H9 (cell line): ENCODE measurements at regions not wholly inside any gene's neighbourhood (a gene's known extent, or its start where the extent isn't known, plus 50 kb on each side); places are given as distances from the start of the nearest gene placed in this dataset.

Experiments
- DNase-seq: peaks from one replicate; pipeline ENCODE4 v3.0.0-alpha.2; 2017
- H2AFZ ChIP-seq: one replicate; pipeline ENCODE4 v1.6.1; 2013; ENCODE audit warnings: mild to moderate bottlenecking, low read length, control low read depth, moderate library complexity
- H2AK5ac ChIP-seq: 2 replicates; pipeline ENCODE4 v1.6.1; 2013; ENCODE audit warnings: low read length, control low read depth, mixed read lengths; ENCODE audit not compliant: insufficient read length
- H2BK120ac ChIP-seq: one replicate; pipeline ENCODE4 v1.6.1; 2013; ENCODE audit warnings: low read depth, mild to moderate bottlenecking, low read length, control low read depth, inconsistent platforms; ENCODE audit not compliant: poor library complexity, severe bottlenecking
- H2BK12ac ChIP-seq: 2 replicates; pipeline ENCODE4 v1.6.1; 2013; ENCODE audit warnings: low read length, control low read depth, mixed read lengths, low read depth; ENCODE audit not compliant: insufficient read length
- H2BK15ac ChIP-seq: 2 replicates; pipeline ENCODE4 v1.6.1; 2013; ENCODE audit warnings: low read depth, low read length, control low read depth
- H2BK20ac ChIP-seq: one replicate; pipeline ENCODE4 v1.6.1; 2013; ENCODE audit warnings: low read depth, mild to moderate bottlenecking, low read length, control low read depth, inconsistent platforms; ENCODE audit not compliant: poor library complexity, severe bottlenecking
- H2BK5ac ChIP-seq: 2 replicates; pipeline ENCODE4 v1.6.1; 2013; ENCODE audit warnings: low read length, control low read depth, mixed read lengths; ENCODE audit not compliant: insufficient read length
- H3K14ac ChIP-seq: 2 replicates; pipeline ENCODE4 v1.6.1; 2013; ENCODE audit warnings: low read length, control low read depth; ENCODE audit not compliant: insufficient read depth
- H3K18ac ChIP-seq: 2 replicates; pipeline ENCODE4 v1.6.1; 2013; ENCODE audit warnings: low read depth, mild to moderate bottlenecking, mixed read lengths, low read length, control low read depth; ENCODE audit not compliant: insufficient read length
- H3K23ac ChIP-seq: 2 replicates; pipeline ENCODE4 v1.6.1; 2013; ENCODE audit warnings: low read length, control low read depth, mixed read lengths, low read depth; ENCODE audit not compliant: insufficient read length
- H3K23me2 ChIP-seq: 2 replicates; pipeline ENCODE4 v1.6.1; 2013; ENCODE audit warnings: low read depth, mild to moderate bottlenecking, mixed read lengths, low read length, control low read depth; ENCODE audit not compliant: insufficient read length, poor library complexity, severe bottlenecking
- H3K27ac ChIP-seq: 2 replicates; pipeline ENCODE4 v1.5.1; 2013; ENCODE audit warnings: low read length, control low read depth, mixed read lengths, low read depth; ENCODE audit not compliant: insufficient read length
- H3K27me3 ChIP-seq: 2 replicates; pipeline ENCODE4 v1.6.1; 2013; ENCODE audit warnings: low read length, control low read depth, inconsistent platforms; ENCODE audit not compliant: insufficient read depth
- H3K4ac ChIP-seq: 2 replicates; pipeline ENCODE4 v1.6.1; 2013; ENCODE audit warnings: low read depth, mild to moderate bottlenecking, control low read depth, inconsistent platforms, low read length, moderate library complexity
- H3K4me1 ChIP-seq: 2 replicates; pipeline ENCODE4 v1.6.1; 2013; ENCODE audit warnings: low read length, control low read depth, inconsistent platforms; ENCODE audit not compliant: insufficient read depth
- H3K4me2 ChIP-seq: 2 replicates; pipeline ENCODE4 v1.6.1; 2013; ENCODE audit warnings: low read length, control low read depth, mixed read lengths; ENCODE audit not compliant: insufficient read length, insufficient read depth
- H3K56ac ChIP-seq: 2 replicates; pipeline ENCODE4 v1.6.1; 2013; ENCODE audit warnings: low read depth, mild to moderate bottlenecking, mixed read lengths, low read length, control low read depth; ENCODE audit not compliant: insufficient read length
- H3K79me1 ChIP-seq: 2 replicates; pipeline ENCODE4 v1.6.1; 2013; ENCODE audit warnings: low read depth, mild to moderate bottlenecking, moderate library complexity, low read length, control low read depth, inconsistent platforms; ENCODE audit not compliant: insufficient read depth, poor library complexity, severe bottlenecking
- H3K79me2 ChIP-seq: 2 replicates; pipeline ENCODE4 v1.6.1; 2013; ENCODE audit warnings: low read length, control low read depth, inconsistent platforms; ENCODE audit not compliant: insufficient read depth
- H3K9ac ChIP-seq: 2 replicates; pipeline ENCODE4 v1.6.1; 2013; ENCODE audit warnings: low read length, control low read depth, mixed read lengths; ENCODE audit not compliant: insufficient read length; ENCODE audit errors: extremely low read depth
- H3K9me3 ChIP-seq: one replicate; pipeline ENCODE4 v1.6.1; 2013; ENCODE audit warnings: low read depth, low read length, inconsistent platforms; ENCODE audit not compliant: control insufficient read depth
- H3T11ph ChIP-seq: one replicate; pipeline ENCODE4 v1.6.1; 2013; ENCODE audit warnings: mild to moderate bottlenecking, low read length, control low read depth, inconsistent platforms
- H4K20me1 ChIP-seq: one replicate; pipeline ENCODE4 v1.6.1; 2013; ENCODE audit not compliant: control insufficient read depth, insufficient read length, insufficient read depth
- H4K5ac ChIP-seq: 2 replicates; pipeline ENCODE4 v1.6.1; 2013; ENCODE audit warnings: low read depth, mild to moderate bottlenecking, mixed read lengths, low read length, control low read depth; ENCODE audit not compliant: insufficient read length
- H4K8ac ChIP-seq: replicated peaks from 2 replicates; pipeline ENCODE4 v1.6.1; 2013; ENCODE audit warnings: low read length, control low read depth, mixed read lengths, low read depth; ENCODE audit not compliant: insufficient read length
- H4K91ac ChIP-seq: 2 replicates; pipeline ENCODE4 v1.6.1; 2013; ENCODE audit warnings: low read depth, mild to moderate bottlenecking, moderate library complexity, mixed read lengths, low read length, control low read depth; ENCODE audit not compliant: insufficient read length
- H3K27ac Mint-ChIP-seq, 3 experiments: 2 replicates in 2 of 3; 3 replicates in 1 of 3; pipeline ENCODE4 v1.8.0; 2020 to 2021; ENCODE audit warnings: mixed read lengths in 3 of 3, mild to moderate bottlenecking in 1 of 3, moderate library complexity in 1 of 3
- H3K27me3 Mint-ChIP-seq: 2 replicates; pipeline ENCODE4 v1.8.0; 2021; ENCODE audit warnings: low read depth, mild to moderate bottlenecking, moderate library complexity, mixed read lengths
- H3K36me3 Mint-ChIP-seq, 3 experiments: 2 replicates in 2 of 3; 3 replicates in 1 of 3; pipeline ENCODE4 v1.8.0; 2020 to 2021; ENCODE audit warnings: low read depth in 3 of 3, mixed read lengths in 3 of 3; ENCODE audit not compliant: insufficient read depth in 1 of 3
- H3K4me1 Mint-ChIP-seq, 2 experiments: 2 replicates each; pipeline ENCODE4 v1.8.0; 2020; ENCODE audit warnings: mixed read lengths in 2 of 2
- H3K4me3 Mint-ChIP-seq, 2 experiments: 2 replicates in 1 of 2; 3 replicates in 1 of 2; pipeline ENCODE4 v1.8.0; 2020 to 2021; ENCODE audit warnings: mild to moderate bottlenecking in 2 of 2, mixed read lengths in 2 of 2, moderate library complexity in 1 of 2
- H3K9me3 Mint-ChIP-seq, 2 experiments: 2 replicates in 1 of 2; 3 replicates in 1 of 2; pipeline ENCODE4 v1.8.0; 2020; ENCODE audit warnings: mild to moderate bottlenecking in 2 of 2, mixed read lengths in 2 of 2, moderate library complexity in 1 of 2
- CTCF ChIP-seq: fragments of 200-600 bp; sonication (generic); conservative IDR thresholded peaks from 3 replicates; pipeline ENCODE4 v1.8.0; 2021; ENCODE audit warnings: antibody characterized with exemption, mild to moderate bottlenecking
- WGBS: extraction: QIAGEN DNeasy Blood & Tissue Kit; methylation state at CpG from one replicate; pipeline ENCODE4 v1.1.7; 2013; ENCODE audit warnings: missing lambda C conversion rate, low lambda C conversion rate, mixed read lengths; ENCODE audit not compliant: insufficient read length; ENCODE audit errors: extremely low coverage; 5-methylcytosine and 5-hydroxymethylcytosine counted together

GRCh38 chr10:80921032-80921431, 383.3 kb downstream of the SH2D4B start:
- H4K5ac ChIP-seq = no peak overlapping the region
- Mint-ChIP-seq H3K27ac (no peak overlapping the region), H3K9me3 (no peaks in the 10 kb centered on the region), H3K4me3 (no peak overlapping the region), H3K27me3 (no peaks in the 10 kb centered on the region), H3K4me1 (peaks cover 3 to 6% of the 10 kb centered on the region in 2 experiments; a peak in 3 of 4 replicates), H3K36me3 (no peaks in the 10 kb centered on the region; a peak in 1 of 7 replicates)
- no peaks in the 10 kb centered on the region for H3K79me2 ChIP-seq
- no peaks in the 10 kb centered on the region for H3K27me3 ChIP-seq
- H4K91ac ChIP-seq = no peak overlapping the region
- no peak for DNase-seq
- no peak overlapping the region for H3K18ac ChIP-seq
- no peak overlapping the region for H2BK20ac ChIP-seq
- H4K8ac ChIP-seq = no peak overlapping the region
- H2BK12ac ChIP-seq = no peak overlapping the region
- H3K4ac ChIP-seq = no peak overlapping the region
- H3K4me1 ChIP-seq = no peaks in the 10 kb centered on the region; the same call in none of the 2 replicates
- H2AFZ ChIP-seq = no peak overlapping the region
- no peak overlapping the region for H2BK15ac ChIP-seq
- H3K23ac ChIP-seq = no peak overlapping the region
- H3K9me3 ChIP-seq = no peaks in the 10 kb centered on the region
- WGBS = no CpG with 5 or more reads among the region's 2 CpGs
- H3K23me2 ChIP-seq = no peaks in the 10 kb centered on the region
- no peaks in the 10 kb centered on the region for H4K20me1 ChIP-seq
- no peak overlapping the region for H2BK5ac ChIP-seq
- TF ChIP-seq CTCF = no peak
- H3K4me2 ChIP-seq = no peak overlapping the region
- H3K79me1 ChIP-seq = no peaks in the 10 kb centered on the region
- no peak overlapping the region for H2AK5ac ChIP-seq
- H3K27ac ChIP-seq = no peak overlapping the region
- H3T11ph ChIP-seq = no peak overlapping the region
- no peak overlapping the region for H3K9ac ChIP-seq
- no peak overlapping the region for H2BK120ac ChIP-seq
- H3K56ac ChIP-seq = no peak overlapping the region
- no peak overlapping the region for H3K14ac ChIP-seq
